ENCODE measurements at regions not wholly inside any gene's neighbourhood (a gene's known extent, or its start where the extent isn't known, plus 50 kb on each side); places are given as distances from the start of the nearest gene placed in this dataset.

DNA sequence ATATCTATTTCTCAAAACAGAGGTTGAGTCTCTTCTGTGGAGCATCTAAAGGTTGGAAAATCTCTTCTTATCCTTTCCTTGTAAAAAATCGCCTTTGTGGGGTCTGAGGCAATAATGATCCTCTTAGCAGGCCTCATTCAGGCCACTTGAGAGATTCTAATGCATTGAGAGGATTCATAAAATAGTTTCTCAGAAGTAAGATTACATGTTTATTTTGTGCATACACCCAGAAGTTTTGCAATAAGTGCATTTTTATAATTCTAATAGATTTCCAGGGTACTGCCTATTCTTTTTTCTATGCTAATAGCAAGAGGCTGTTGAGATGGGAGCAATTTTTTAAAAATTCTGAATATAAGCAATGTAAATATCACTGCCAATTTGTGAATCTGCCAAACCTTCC is 342.2 kb upstream of the KLF12 start (continued):
- TF ChIP-seq ZNF33B (CRISPR knock-in tag; IDR thresholded peaks at IDR 0.05) (no peak), ZNF121 (CRISPR knock-in tag; IDR thresholded peaks at IDR 0.05) (no peak), MAFK (conservative IDR thresholded peaks at IDR 0.05 in 1 of 2, IDR thresholded peaks at IDR 0.05 in 1 of 2; ENCODE audit: low read length in 2 of 2) (no peak), SP1 (IDR thresholded peaks at IDR 0.05) (no peak), SP1 (CRISPR knock-in tag; IDR thresholded peaks at IDR 0.05) (no peak)
- TF ChIP-seq, protein P1, sequence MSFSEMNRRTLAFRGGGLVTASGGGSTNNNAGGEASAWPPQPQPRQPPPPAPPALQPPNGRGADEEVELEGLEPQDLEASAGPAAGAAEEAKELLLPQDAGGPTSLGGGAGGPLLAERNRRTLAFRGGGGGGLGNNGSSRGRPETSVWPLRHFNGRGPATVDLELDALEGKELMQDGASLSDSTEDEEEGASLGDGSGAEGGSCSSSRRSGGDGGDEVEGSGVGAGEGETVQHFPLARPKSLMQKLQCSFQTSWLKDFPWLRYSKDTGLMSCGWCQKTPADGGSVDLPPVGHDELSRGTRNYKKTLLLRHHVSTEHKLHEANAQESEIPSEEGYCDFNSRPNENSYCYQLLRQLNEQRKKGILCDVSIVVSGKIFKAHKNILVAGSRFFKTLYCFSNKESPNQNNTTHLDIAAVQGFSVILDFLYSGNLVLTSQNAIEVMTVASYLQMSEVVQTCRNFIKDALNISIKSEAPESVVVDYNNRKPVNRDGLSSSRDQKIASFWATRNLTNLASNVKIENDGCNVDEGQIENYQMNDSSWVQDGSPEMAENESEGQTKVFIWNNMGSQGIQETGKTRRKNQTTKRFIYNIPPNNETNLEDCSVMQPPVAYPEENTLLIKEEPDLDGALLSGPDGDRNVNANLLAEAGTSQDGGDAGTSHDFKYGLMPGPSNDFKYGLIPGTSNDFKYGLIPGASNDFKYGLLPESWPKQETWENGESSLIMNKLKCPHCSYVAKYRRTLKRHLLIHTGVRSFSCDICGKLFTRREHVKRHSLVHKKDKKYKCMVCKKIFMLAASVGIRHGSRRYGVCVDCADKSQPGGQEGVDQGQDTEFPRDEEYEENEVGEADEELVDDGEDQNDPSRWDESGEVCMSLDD (CRISPR knock-in tag; IDR thresholded peaks at IDR 0.05; ENCODE audit: borderline replicate concordance) = no peak

DNA sequence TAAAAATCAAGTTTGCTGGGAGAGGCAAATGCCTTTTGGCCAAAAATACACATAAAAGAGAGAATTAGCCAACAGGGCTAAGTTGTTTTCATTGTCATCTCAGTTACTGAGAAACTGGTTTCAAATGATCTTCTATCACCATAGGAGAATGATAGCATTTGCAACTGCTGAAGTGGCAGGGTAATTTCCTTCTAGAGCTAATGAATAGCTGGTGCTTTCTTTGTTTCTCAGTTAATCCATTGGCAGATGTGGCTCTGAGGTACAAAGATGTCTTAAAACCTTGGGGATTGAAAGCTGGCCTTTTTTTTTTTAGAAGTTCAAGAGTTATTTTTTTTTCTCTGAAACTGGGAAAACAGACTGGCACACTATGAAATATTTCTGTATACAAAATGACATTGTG is 332.7 kb upstream of the KLF12 start:
- DNase-seq (ENCODE audit: low spot score) = no peak
- H3K4me2 ChIP-seq (ENCODE audit: low read depth, low read length) = no peak overlapping the region
- no peak overlapping the region for H3K27ac ChIP-seq (ENCODE audit: extremely low read length, insufficient read depth, low read length)
- no peak overlapping the region for H3K4me3 ChIP-seq (replicated peaks in 1 of 3; ENCODE audit: insufficient read depth in 1 of 3, low read depth in 2 of 3, low read length in 3 of 3)
- FAIRE-seq = no peak
- in situ Hi-C loops (cut with HindIII; ENCODE audit: extremely low pct_ligation_motif_present, low pct_unique_long_range_greater_than_20kb) = no loop called here
- intact Hi-C loops (cut with micrococcal nuclease; ENCODE audit: unreplicated experiment) = no loop called here
- H3K36me3 ChIP-seq (replicated peaks in 1 of 2; ENCODE audit: control insufficient read depth in 1 of 2, insufficient read depth in 2 of 2, low read length in 2 of 2) = no peaks in the 10 kb centered on the region
- H3K4me1 ChIP-seq (ENCODE audit: insufficient read depth, low read length) = no peaks in the 10 kb centered on the region
- no peak overlapping the region for H2AFZ ChIP-seq (ENCODE audit: low read length)
- CTCF ChIA-PET (ENCODE audit: low intra/inter-chr PET ratio, low total read pairs) = no interaction called here
- H3K79me2 ChIP-seq (ENCODE audit: insufficient read depth, low read length) = no peaks in the 10 kb centered on the region
- no peak overlapping the region for H3K9ac ChIP-seq (ENCODE audit: insufficient read depth, low read depth, low read length)
- no peak for ATAC-seq
- no peaks in the 10 kb centered on the region for H3K27me3 ChIP-seq (ENCODE audit: control insufficient read depth in 1 of 2, insufficient read depth in 2 of 2, low read length in 2 of 2)
- no peaks in the 10 kb centered on the region for H3K9me3 ChIP-seq (ENCODE audit: low read length)
- H4K20me1 ChIP-seq (ENCODE audit: insufficient read depth, low read length) = no peaks in the 10 kb centered on the region
- POLR2A ChIA-PET = no interaction called here
- no TSS peak for BruUV-seq (replicated peaks)
- TF ChIP-seq ATF7 (IDR thresholded peaks at IDR 0.05) (no peak), ATF7 (CRISPR knock-in tag; IDR thresholded peaks at IDR 0.05) (no peak), TBP (CRISPR knock-in tag; IDR thresholded peaks at IDR 0.05) (no peak), ZKSCAN8 (CRISPR knock-in tag; IDR thresholded peaks at IDR 0.05; ENCODE audit: borderline replicate concordance) (no peak), KDM5A (IDR thresholded peaks at IDR 0.05; ENCODE audit: borderline replicate concordance, low read length) (no peak), GABPA (IDR thresholded peaks at IDR 0.05; ENCODE audit: low read depth, low read length) (no peak), GABPA (CRISPR knock-in tag; IDR thresholded peaks at IDR 0.05; ENCODE audit: low read depth) (no peak), SMARCE1 (IDR thresholded peaks at IDR 0.05; ENCODE audit: borderline replicate concordance) (no peak), FOXK2 (IDR thresholded peaks at IDR 0.05) (no peak), ZNF878 (CRISPR knock-in tag; IDR thresholded peaks at IDR 0.05) (no peak), ZMYM2 (CRISPR knock-in tag; IDR thresholded peaks at IDR 0.05) (no peak), IKZF1 (IDR thresholded peaks at IDR 0.05) (no peak), NFATC3 (CRISPR knock-in tag; IDR thresholded peaks at IDR 0.05) (no peak), ZNF737 (CRISPR knock-in tag; IDR thresholded peaks at IDR 0.05; ENCODE audit: borderline replicate concordance) (no peak), ZNF781 (CRISPR knock-in tag; IDR thresholded peaks at IDR 0.05; ENCODE audit: borderline replicate concordance, not compliant biosample characterization) (no peak), HOXA5 (CRISPR knock-in tag; IDR thresholded peaks at IDR 0.05) (no peak), MXD4 (CRISPR knock-in tag; IDR thresholded peaks at IDR 0.05) (no peak), SP4 (CRISPR knock-in tag; IDR thresholded peaks at IDR 0.05) (no peak)
- TF ChIP-seq, protein P2, sequence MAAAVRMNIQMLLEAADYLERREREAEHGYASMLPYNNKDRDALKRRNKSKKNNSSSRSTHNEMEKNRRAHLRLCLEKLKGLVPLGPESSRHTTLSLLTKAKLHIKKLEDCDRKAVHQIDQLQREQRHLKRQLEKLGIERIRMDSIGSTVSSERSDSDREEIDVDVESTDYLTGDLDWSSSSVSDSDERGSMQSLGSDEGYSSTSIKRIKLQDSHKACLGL (CRISPR knock-in tag; IDR thresholded peaks at IDR 0.05) = no peak
- TF ChIP-seq, protein P3, sequence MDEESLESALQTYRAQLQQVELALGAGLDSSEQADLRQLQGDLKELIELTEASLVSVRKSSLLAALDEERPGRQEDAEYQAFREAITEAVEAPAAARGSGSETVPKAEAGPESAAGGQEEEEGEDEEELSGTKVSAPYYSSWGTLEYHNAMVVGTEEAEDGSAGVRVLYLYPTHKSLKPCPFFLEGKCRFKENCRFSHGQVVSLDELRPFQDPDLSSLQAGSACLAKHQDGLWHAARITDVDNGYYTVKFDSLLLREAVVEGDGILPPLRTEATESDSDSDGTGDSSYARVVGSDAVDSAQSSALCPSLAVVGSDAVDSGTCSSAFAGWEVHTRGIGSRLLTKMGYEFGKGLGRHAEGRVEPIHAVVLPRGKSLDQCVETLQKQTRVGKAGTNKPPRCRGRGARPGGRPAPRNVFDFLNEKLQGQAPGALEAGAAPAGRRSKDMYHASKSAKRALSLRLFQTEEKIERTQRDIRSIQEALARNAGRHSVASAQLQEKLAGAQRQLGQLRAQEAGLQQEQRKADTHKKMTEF (CRISPR knock-in tag; IDR thresholded peaks at IDR 0.05) = no peak
